ENCODE measurements at regions not wholly inside any gene's neighbourhood (a gene's known extent, or its start where the extent isn't known, plus 50 kb on each side); places are given as distances from the start of the nearest gene placed in this dataset.

DNA sequence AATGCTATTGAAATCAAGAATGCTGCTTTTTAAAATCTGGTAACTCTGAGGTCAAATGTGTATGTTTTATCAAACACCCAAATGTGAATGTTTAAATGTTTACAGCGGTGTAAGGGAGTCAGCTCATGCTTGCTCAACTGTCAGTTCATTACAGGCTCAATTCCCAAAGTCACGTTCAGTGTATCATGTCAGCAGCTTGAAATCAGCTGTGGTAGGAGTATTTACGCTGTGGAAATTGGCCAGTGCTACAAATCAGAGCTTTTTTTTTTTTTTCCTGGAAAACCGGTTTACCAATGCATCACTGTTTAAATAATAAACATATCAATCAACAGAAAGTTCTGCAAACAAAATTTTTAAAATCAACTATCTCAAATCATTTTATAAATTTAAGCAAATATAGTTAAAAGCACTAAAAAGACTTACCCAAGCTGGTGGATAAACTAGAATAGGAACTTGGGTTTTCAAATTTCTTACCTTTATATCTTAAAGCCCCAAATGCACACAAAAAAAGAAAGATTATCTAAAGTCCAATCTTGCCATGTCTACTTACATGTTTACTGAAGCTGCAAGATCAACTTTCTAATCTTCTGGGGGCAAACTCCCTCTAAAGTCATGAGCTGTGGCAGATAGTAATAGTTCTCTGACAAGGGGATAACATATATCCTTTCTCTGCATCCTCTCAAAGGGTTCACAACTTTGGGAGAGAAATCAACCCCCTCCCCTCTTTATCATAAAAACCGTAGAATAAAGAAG is 57.6 kb upstream of the GRAMD2B start:
- peak; percentile 45 for DNase-seq (ENCODE audit: low read depth)

- no peak for DNase-seq (ENCODE audit: low read depth)
These were observed 57.0 kb upstream of the GRAMD2B start for GRCh38 chr5:126366199-126366560.

- no peak for DNase-seq (ENCODE audit: low read depth)
These were observed 54.9 kb upstream of the GRAMD2B start for GRCh38 chr5:126368239-126368812.

DNA sequence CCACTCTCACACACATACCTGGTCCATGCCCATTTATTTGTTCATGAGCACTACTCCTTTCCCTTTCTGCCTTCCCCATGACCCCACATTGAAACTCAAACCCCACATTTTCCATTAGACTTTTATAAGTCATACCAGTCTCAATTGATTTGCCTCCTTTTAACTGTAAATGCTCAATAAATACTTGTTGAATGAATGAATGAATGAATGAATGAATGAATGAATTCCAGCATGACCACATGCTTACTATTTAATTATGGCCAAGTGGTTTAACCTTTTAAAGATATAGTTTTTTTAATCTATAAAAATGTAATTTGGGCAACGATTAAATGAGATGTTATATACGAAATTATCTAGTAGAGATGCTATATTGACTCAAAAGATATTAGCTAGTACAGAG is 54.1 kb upstream of the GRAMD2B start:
- no peak for DNase-seq (ENCODE audit: low read depth)

- peak; percentile 52 for DNase-seq (ENCODE audit: low read depth)
These were observed 53.0 kb upstream of the GRAMD2B start for GRCh38 chr5:126369995-126370731.

GRCh38 chr5:126370796-126371718 is 52.2 kb upstream of the GRAMD2B start:
- DNase-seq (ENCODE audit: low read depth): peak; percentile 48

GRCh38 chr5:126373375-126374108 is 49.7 kb upstream of the GRAMD2B start:
- DNase-seq (ENCODE audit: low read depth): peak; percentile 74

Data from amniotic epithelial cell (primary cell).